HuH-7 (cell line): ENCODE measurements at regions not wholly inside any gene's neighbourhood (a gene's known extent, or its start where the extent isn't known, plus 50 kb on each side); places are given as distances from the start of the nearest gene placed in this dataset.
"Not testable (repeated sequence)": the region's sequence is repeated elsewhere in the genome, so short reads cannot be mapped to it uniquely, and the experiment has no call there.

ENCODE experiments used
- DNase-seq: peaks from one replicate; pipeline ENCODE4 v3.0.0; 2011; ENCODE audit warnings: low spot score

GRCh38 chr1:58190267-58190988 is 356.1 kb downstream of the OMA1 start:
- no peak for DNase-seq

DNA sequence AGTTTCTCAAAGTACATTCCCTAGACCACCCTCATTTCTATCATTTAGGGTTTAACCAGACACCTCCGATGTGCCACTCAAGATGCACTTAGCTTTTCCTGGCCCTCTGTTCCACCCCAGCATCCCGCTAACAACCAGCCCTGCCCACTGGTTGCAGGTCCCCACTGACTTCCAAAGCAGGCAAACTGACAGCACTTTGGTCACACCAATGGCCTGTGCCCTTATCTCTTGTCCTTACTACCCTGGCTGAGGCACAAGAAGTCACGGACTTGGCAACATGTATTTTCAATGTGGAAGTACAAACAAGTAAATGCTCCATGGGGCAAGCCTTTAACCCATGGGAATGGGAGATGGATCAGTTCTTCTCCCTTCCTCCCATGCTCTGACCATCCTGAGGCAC is 357.1 kb downstream of the OMA1 start:
- no peak for DNase-seq

DNA sequence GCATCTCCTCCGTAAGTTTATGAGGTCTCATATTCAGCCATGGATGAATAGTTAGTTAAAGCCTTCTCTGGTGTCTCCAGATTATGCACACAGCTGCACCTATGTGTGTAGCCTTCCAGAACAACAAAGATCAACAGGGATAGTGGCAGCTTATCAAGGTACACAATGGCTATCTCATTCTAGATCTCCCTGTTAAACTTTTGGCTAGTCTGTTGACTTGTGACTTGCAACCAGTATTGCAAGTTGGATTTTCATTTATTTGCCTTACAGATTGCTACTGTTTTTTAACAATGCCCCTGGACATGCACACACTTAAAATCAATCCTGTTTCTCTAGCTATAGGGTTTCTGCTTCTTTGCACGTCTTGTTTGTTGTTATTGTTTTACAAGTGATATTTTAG is 363.2 kb downstream of the OMA1 start:
- DNase-seq: no peak

DNA sequence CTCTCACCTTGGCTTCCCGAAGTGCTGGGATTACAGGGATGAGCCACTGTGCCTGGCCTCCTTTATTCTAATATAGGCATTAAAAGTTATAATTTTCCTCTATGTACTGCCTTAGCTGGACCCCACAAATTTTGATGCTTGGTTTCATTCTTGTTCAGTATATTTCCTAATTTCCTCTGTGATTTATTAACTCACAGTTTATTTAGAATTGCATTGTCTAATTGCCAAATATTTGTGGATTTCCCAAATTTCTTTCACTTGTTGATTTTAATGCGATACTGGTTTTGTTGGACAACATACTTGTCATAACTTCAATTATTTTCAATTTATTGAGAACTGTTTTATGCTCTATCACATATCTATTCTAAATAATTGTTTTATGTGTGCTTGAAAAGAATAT is 366.0 kb downstream of the OMA1 start:
- DNase-seq: no peak

DNA sequence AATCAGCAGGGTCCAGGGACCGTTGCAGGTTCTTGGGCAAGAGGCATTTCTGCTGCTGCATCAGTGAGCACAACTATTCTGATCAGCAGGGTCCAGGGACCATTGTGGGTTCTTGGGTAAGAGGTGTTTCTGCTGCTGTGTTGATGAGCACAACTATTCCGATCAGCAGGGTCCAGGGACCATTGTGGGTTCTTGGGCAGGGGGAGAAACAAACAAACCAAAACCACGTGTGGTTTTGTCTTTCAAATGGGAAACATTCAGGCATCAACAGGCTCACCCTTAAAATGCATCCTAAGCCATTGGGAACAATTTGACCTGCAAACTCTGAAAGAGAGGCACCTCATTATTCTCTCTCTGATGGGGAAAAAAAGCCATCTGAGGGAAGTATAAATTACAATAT is 377.4 kb downstream of the OMA1 start:
- DNase-seq: not testable (repeated sequence)

GRCh38 chr1:58167131-58167530 is 379.4 kb downstream of the OMA1 start:
- not testable (repeated sequence) for DNase-seq

- DNase-seq: no peak
These were observed 380.1 kb downstream of the OMA1 start for GRCh38 chr1:58166417-58166816.

GRCh38 chr1:58165073-58165472 is 381.5 kb downstream of the OMA1 start:
- DNase-seq: no peak

- peak; percentile 32 for DNase-seq
These were observed 383.5 kb downstream of the OMA1 start for GRCh38 chr1:58162952-58163550.

DNA sequence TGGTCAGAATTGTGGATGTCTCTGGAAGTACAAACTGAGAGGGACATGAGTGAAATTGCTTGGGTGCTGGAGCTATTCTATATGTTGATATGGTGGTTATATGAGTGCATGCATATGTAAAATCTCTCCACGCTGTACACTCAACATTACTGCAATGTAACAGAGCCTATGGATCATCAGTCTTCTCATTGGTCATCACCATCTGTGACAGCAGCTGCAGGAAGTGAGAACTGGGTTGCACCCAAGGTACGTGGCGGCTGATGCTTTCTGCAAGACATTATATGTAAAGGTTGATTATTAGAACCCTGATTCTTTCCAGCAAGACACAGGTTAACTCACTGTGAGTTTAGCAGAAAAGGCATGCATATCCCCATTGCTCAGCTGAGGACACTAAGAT is 387.1 kb downstream of the OMA1 start:
- DNase-seq: no peak

GRCh38 chr1:58158506-58159433 is 387.8 kb downstream of the OMA1 start:
- DNase-seq: no peak

GRCh38 chr1:58158016-58158415 is 388.5 kb downstream of the OMA1 start:
- no peak for DNase-seq

DNA sequence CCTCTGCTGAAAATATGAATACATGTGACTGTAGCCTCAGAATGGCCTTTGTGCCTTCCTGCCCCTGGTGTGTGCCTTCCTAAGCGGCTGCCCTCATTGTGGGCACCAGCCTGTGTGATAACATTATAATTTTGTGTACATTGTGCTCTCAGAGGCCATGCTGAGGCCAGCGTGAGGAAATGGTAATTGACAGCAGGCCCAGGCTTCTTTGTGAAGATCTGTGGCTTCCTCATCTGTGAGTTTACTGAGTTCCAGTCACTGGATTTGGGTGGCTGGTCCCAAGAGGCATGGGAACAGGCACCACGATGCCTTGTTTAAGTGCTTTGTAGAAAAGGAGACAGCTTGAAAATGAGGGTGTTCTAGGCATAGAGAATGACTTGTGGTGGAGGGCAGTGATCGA is 389.3 kb downstream of the OMA1 start:
- DNase-seq: no peak

DNA sequence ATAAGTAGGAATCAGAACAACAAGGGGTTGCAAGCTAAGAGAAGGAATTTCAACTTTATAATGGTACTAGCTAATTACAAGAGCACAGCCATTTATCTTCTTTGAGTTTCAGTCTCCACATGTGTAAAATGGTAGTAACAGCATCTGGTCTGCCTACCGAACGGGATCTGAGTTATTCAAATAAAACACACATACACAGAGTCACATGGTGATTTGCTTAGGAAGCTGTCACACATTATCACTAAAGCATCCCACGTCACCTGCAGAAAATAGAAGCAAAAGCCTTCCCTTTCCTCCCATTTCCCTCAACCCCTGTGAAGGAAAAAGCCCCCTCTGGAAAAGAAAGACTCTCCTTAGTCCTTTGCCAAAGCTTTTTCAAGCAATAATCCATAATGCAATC is 389.7 kb downstream of the OMA1 start:
- no peak for DNase-seq

- no peak for DNase-seq
These were observed 390.4 kb downstream of the OMA1 start for GRCh38 chr1:58156124-58156468.

GRCh38 chr1:58155418-58156123 is 391.0 kb downstream of the OMA1 start:
- DNase-seq: peak; percentile 24

- no peak for DNase-seq
These were observed 392.3 kb downstream of the OMA1 start for GRCh38 chr1:58154256-58154655.

- DNase-seq: no peak
These were observed 393.8 kb downstream of the OMA1 start for GRCh38 chr1:58152697-58153096.

GRCh38 chr1:58149271-58149812 is 397.2 kb downstream of the OMA1 start:
- no peak for DNase-seq

- no peak for DNase-seq
These were observed 401.7 kb downstream of the OMA1 start for GRCh38 chr1:58144698-58145270.

DNA sequence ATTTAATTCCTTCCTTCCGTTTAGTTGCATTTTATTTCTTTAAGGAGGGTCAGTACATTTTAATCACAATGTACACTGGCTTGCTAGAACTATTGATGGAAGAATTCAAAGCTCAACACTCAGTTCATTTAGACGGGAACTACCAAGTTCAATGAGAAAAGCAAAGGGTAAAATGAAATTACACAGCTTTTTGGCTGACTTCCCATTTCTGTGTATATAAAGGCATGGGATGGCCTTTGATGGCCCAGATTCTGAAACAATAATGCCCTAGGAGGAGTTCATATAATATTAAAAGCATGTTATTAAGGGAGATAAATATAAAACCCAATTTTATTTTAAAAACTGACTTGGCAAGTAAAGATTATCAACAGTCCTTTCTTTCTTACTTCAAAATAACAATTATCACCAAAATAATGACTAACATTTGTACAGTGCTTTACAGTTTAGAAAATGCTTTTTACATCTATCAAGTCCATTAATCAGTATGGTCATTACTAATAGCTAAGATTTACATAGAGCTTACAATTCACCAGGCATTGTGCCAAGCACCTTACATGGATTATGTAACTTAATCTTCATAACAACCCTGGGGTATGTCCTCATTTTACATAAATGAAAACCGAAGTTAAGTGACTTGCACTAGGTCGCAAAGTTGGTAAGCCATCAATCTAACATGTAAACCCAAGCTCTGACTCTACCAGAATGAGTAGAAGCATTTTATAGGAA is 402.4 kb downstream of the OMA1 start:
- DNase-seq: no peak
